GM23248 (cell line): ENCODE measurements at regions not wholly inside any gene's neighbourhood (a gene's known extent, or its start where the extent isn't known, plus 50 kb on each side); places are given as distances from the start of the nearest gene placed in this dataset.

ENCODE experiments used
- EZH2 ChIP-seq: fragments of 200-600 bp; sonication (generic); IDR thresholded peaks from 2 replicates; pipeline ENCODE4 v1.6.1; 2018; ENCODE audit warnings: antibody characterized with exemption, mild to moderate bottlenecking; ENCODE audit not compliant: insufficient read depth, poor library complexity, severe bottlenecking
- EZH2phosphoT487 ChIP-seq: fragments of 200-600 bp; sonication (generic); IDR thresholded peaks from 2 replicates; pipeline ENCODE4 v1.6.1; 2018; ENCODE audit warnings: antibody characterized with exemption, moderate library complexity, mild to moderate bottlenecking, low read depth; ENCODE audit not compliant: insufficient read depth

DNA sequence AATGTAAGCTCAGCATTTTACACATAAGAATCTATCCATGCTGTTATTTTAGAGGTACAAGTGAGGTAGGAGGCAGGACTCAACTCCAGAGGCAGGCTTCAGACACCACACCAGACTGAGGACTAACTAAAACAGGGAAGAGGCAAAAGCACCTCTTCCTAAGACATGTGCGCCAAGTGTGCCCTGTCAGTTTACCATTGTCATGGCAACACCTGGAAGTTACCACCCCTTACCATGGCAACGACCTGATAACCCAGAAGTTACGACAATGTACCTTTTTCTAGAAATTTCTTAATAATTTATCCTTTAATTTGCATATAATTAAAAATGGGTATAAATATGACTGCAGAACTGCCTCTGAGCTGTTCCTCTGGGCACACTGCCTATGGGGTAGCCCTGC is 160.1 kb downstream of the FAM124B start:
- TF ChIP-seq EZH2, result no peak
- no peak for TF ChIP-seq EZH2phosphoT487
